ENCODE measurements at regions not wholly inside any gene's neighbourhood (a gene's known extent, or its start where the extent isn't known, plus 50 kb on each side); places are given as distances from the start of the nearest gene placed in this dataset.
"Not testable (repeated sequence)": the region's sequence is repeated elsewhere in the genome, so short reads cannot be mapped to it uniquely, and the experiment has no call there.

- no peak overlapping the region for H3K27ac Mint-ChIP-seq
- H3K36me3 Mint-ChIP-seq, result no peaks in the 10 kb centered on the region
- no peak overlapping the region for H3K4me3 Mint-ChIP-seq
- DNase-seq (no peak), ATAC-seq (ENCODE audit: low read depth in 2 of 2) (no peak)
- no peaks in the 10 kb centered on the region for H3K27me3 Mint-ChIP-seq
- H3K4me1 Mint-ChIP-seq, result no peaks in the 10 kb centered on the region
- peaks cover 0 to 6% (median 2%) of the 10 kb centered on the region in 7 donors for H3K9me3 Mint-ChIP-seq
These were observed 170.8 kb upstream of the FBN2 start for GRCh38 chr5:128708841-128709240.

- Mint-ChIP-seq H3K27me3 (no peaks in the 10 kb centered on the region), H3K9me3 (peaks cover 0 to 6% (median 3%) of the 10 kb centered on the region in 7 donors), H3K4me3 (no peak overlapping the region), H3K4me1 (no peaks in the 10 kb centered on the region), H3K36me3 (no peaks in the 10 kb centered on the region), H3K27ac (no peak overlapping the region)
- DNase-seq (no peak), ATAC-seq (ENCODE audit: low read depth in 2 of 2) (no peak)
These were observed 173.2 kb upstream of the FBN2 start for GRCh38 chr5:128711216-128711615.

- Mint-ChIP-seq H3K4me3 (no peak overlapping the region), H3K4me1 (no peaks in the 10 kb centered on the region), H3K36me3 (no peaks in the 10 kb centered on the region), H3K9me3 (peaks cover 0 to 11% (median 3%) of the 10 kb centered on the region in 7 donors), H3K27ac (no peak overlapping the region), H3K27me3 (no peaks in the 10 kb centered on the region)
- no peak for DNase-seq
- ATAC-seq (ENCODE audit: low read depth in 2 of 2), result no peak
These were observed 176.5 kb upstream of the FBN2 start for GRCh38 chr5:128714551-128714950.

- Mint-ChIP-seq H3K4me3 (no peak overlapping the region), H3K27me3 (no peaks in the 10 kb centered on the region), H3K4me1 (no peaks in the 10 kb centered on the region), H3K27ac (no peak overlapping the region), H3K9me3 (peaks cover 0 to 7% (median 2%) of the 10 kb centered on the region in 7 donors), H3K36me3 (no peaks in the 10 kb centered on the region)
- ATAC-seq (ENCODE audit: low read depth in 2 of 2) (no peak), DNase-seq (no peak)
These were observed 184.5 kb upstream of the FBN2 start for GRCh38 chr5:128722551-128722950.

GRCh38 chr5:128730021-128730420 lies 192.0 kb upstream of the FBN2 start:
- H3K4me3 Mint-ChIP-seq; H3K27me3 Mint-ChIP-seq; ATAC-seq (ENCODE audit: low read depth in 2 of 2); H3K4me1 Mint-ChIP-seq; H3K27ac Mint-ChIP-seq; DNase-seq; H3K36me3 Mint-ChIP-seq: not testable (repeated sequence)
- peaks cover 0 to 13% (median 1%) of the 10 kb centered on the region in 7 donors for H3K9me3 Mint-ChIP-seq

- not testable (repeated sequence) for H3K4me3 Mint-ChIP-seq; H3K9me3 Mint-ChIP-seq; ATAC-seq (ENCODE audit: low read depth in 2 of 2)
These were observed 197.6 kb upstream of the FBN2 start for GRCh38 chr5:128735656-128736055.

GRCh38 chr5:128736553-128736952 lies 198.5 kb upstream of the FBN2 start:
- H3K27ac Mint-ChIP-seq, result no peak overlapping the region
- DNase-seq (no peak), ATAC-seq (ENCODE audit: low read depth in 2 of 2) (no peak)
- H3K9me3 Mint-ChIP-seq, result peaks cover 0 to 4% (median 0%) of the 10 kb centered on the region in 7 donors
- H3K27me3 Mint-ChIP-seq, result no peaks in the 10 kb centered on the region
- no peaks in the 10 kb centered on the region for H3K4me1 Mint-ChIP-seq
- H3K4me3 Mint-ChIP-seq, result no peak overlapping the region
- no peaks in the 10 kb centered on the region for H3K36me3 Mint-ChIP-seq

More at GRCh38 chr5:128735656-128736055, 197.6 kb upstream of the FBN2 start:
- H3K4me1 Mint-ChIP-seq, H3K36me3 Mint-ChIP-seq, H3K27me3 Mint-ChIP-seq, H3K27ac Mint-ChIP-seq, DNase-seq: not testable (repeated sequence)

GRCh38 chr5:128749136-128749898 lies 211.3 kb upstream of the FBN2 start:
- DNase-seq (no peak), ATAC-seq (ENCODE audit: low read depth in 2 of 2) (no peak)
- no peaks in the 10 kb centered on the region for H3K27me3 Mint-ChIP-seq
- no peaks in the 10 kb centered on the region for H3K36me3 Mint-ChIP-seq
- no peak overlapping the region for H3K27ac Mint-ChIP-seq
- H3K4me1 Mint-ChIP-seq, result no peaks in the 10 kb centered on the region
- peaks cover 0 to 4% (median 0%) of the 10 kb centered on the region in 7 donors for H3K9me3 Mint-ChIP-seq
- no peak overlapping the region for H3K4me3 Mint-ChIP-seq

GRCh38 chr5:128750155-128750554 lies 212.1 kb upstream of the FBN2 start:
- H3K4me3 Mint-ChIP-seq, result no peak overlapping the region
- no peaks in the 10 kb centered on the region for H3K36me3 Mint-ChIP-seq
- ATAC-seq (ENCODE audit: low read depth in 2 of 2) (no peak), DNase-seq (no peak)
- no peak overlapping the region for H3K27ac Mint-ChIP-seq
- no peaks in the 10 kb centered on the region for H3K4me1 Mint-ChIP-seq
- no peaks in the 10 kb centered on the region for H3K27me3 Mint-ChIP-seq
- peaks cover 0 to 4% (median 0%) of the 10 kb centered on the region in 7 donors for H3K9me3 Mint-ChIP-seq

- H3K9me3 Mint-ChIP-seq, result peaks cover 0 to 12% (median 4%) of the 10 kb centered on the region in 7 donors
- no peak overlapping the region for H3K4me3 Mint-ChIP-seq
- no peaks in the 10 kb centered on the region for H3K36me3 Mint-ChIP-seq
- no peaks in the 10 kb centered on the region for H3K27me3 Mint-ChIP-seq
- ATAC-seq (ENCODE audit: low read depth in 2 of 2), result no peak
- no peak for DNase-seq
- no peak overlapping the region for H3K27ac Mint-ChIP-seq
- H3K4me1 Mint-ChIP-seq, result no peaks in the 10 kb centered on the region
These were observed 207.9 kb upstream of the SLC27A6 start for GRCh38 chr5:128757196-128757959.

GRCh38 chr5:128762661-128763306 lies 202.5 kb upstream of the SLC27A6 start:
- ATAC-seq (ENCODE audit: low read depth in 2 of 2) (no peak), DNase-seq (no peak)
- Mint-ChIP-seq H3K27ac (no peak overlapping the region), H3K36me3 (no peaks in the 10 kb centered on the region), H3K27me3 (no peaks in the 10 kb centered on the region), H3K9me3 (peaks cover 0 to 12% (median 4%) of the 10 kb centered on the region in 7 donors), H3K4me1 (no peaks in the 10 kb centered on the region), H3K4me3 (no peak overlapping the region)

GRCh38 chr5:128763321-128763720 lies 202.0 kb upstream of the SLC27A6 start:
- Mint-ChIP-seq H3K9me3 (peaks cover 0 to 12% (median 4%) of the 10 kb centered on the region in 7 donors), H3K4me1 (no peaks in the 10 kb centered on the region), H3K36me3 (no peaks in the 10 kb centered on the region), H3K4me3 (no peak overlapping the region), H3K27me3 (no peaks in the 10 kb centered on the region), H3K27ac (no peak overlapping the region)
- ATAC-seq (ENCODE audit: low read depth in 2 of 2) (no peak), DNase-seq (no peak)

- Mint-ChIP-seq H3K36me3 (no peaks in the 10 kb centered on the region), H3K27me3 (no peaks in the 10 kb centered on the region), H3K9me3 (peaks cover 2 to 8% (median 4%) of the 10 kb centered on the region in 7 donors), H3K27ac (no peak overlapping the region), H3K4me3 (no peak overlapping the region), H3K4me1 (no peaks in the 10 kb centered on the region)
- DNase-seq, result no peak
- no peak for ATAC-seq (ENCODE audit: low read depth in 2 of 2)
These were observed 200.5 kb upstream of the SLC27A6 start for GRCh38 chr5:128764601-128765310.

All from naive B cell (primary cell).